ENCODE measurements at regions not wholly inside any gene's neighbourhood (a gene's known extent, or its start where the extent isn't known, plus 50 kb on each side); places are given as distances from the start of the nearest gene placed in this dataset.

DNA sequence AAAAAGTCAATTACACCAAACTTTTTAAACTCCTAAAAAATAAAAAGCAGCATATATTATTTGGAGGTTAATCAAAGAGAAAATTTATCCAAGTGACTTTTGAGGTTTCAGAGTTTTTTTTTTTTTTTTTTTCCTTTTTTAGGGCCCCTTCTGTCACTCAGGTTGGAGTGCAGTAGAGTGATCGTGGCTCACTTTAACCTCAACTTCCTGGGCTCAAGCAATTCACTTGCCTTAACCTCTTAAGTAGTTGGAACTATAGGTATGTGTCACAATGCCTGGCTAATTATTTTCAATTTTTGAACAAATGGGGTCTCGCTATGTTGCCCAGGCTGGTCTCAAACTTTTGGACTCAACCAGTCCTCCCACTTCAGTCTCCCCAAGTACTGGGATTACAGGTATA is 241.7 kb upstream of the HSFY2 start:
- TF ChIP-seq POLR2AphosphoS5 (IDR thresholded peaks at IDR 0.05) (no peak), POLR2A (IDR thresholded peaks at IDR 0.05) (no peak)
